ENCODE measurements at regions not wholly inside any gene's neighbourhood (a gene's known extent, or its start where the extent isn't known, plus 50 kb on each side); places are given as distances from the start of the nearest gene placed in this dataset.

DNA sequence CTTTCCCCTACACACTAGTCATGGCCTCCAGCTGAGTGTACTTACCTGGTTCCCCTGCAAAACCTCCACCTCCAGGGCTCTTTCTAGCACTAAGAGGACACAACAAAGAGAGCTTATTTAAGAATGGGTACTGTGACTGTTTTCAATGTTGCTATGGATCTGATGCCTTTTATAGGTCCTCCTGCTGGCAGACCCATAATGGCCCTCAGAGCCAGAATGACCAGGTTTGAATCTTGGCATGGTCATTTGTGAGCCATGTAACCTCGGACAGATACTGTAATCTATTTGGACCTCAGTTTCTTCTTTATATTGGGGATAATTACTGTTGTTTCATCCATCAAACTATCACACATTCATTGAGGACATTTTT is 137.6 kb upstream of the USP24 start:
- DNase-seq (ENCODE audit: low read depth in 1 of 2, low spot score in 1 of 2), result no peak
- Histone ChIP-seq H3K27ac (replicated peaks) (no peak overlapping the region), H3K27me3 (ENCODE audit: insufficient read depth, poor library complexity, severe bottlenecking) (no peaks in the 10 kb centered on the region), H3K4me3 (replicated peaks; ENCODE audit: insufficient read depth, low read length) (no peak overlapping the region)
- TF ChIP-seq, protein P1, sequence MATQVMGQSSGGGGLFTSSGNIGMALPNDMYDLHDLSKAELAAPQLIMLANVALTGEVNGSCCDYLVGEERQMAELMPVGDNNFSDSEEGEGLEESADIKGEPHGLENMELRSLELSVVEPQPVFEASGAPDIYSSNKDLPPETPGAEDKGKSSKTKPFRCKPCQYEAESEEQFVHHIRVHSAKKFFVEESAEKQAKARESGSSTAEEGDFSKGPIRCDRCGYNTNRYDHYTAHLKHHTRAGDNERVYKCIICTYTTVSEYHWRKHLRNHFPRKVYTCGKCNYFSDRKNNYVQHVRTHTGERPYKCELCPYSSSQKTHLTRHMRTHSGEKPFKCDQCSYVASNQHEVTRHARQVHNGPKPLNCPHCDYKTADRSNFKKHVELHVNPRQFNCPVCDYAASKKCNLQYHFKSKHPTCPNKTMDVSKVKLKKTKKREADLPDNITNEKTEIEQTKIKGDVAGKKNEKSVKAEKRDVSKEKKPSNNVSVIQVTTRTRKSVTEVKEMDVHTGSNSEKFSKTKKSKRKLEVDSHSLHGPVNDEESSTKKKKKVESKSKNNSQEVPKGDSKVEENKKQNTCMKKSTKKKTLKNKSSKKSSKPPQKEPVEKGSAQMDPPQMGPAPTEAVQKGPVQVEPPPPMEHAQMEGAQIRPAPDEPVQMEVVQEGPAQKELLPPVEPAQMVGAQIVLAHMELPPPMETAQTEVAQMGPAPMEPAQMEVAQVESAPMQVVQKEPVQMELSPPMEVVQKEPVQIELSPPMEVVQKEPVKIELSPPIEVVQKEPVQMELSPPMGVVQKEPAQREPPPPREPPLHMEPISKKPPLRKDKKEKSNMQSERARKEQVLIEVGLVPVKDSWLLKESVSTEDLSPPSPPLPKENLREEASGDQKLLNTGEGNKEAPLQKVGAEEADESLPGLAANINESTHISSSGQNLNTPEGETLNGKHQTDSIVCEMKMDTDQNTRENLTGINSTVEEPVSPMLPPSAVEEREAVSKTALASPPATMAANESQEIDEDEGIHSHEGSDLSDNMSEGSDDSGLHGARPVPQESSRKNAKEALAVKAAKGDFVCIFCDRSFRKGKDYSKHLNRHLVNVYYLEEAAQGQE (IDR thresholded peaks at IDR 0.05; ENCODE audit: insufficient replicate concordance, low read depth), result no peak
- TF ChIP-seq SPI1 (IDR thresholded peaks at IDR 0.05; ENCODE audit: borderline replicate concordance, low read depth), result no peak
- TF ChIP-seq GABPA (IDR thresholded peaks at IDR 0.05; ENCODE audit: low read depth), result no peak
- TF ChIP-seq, protein P2, sequence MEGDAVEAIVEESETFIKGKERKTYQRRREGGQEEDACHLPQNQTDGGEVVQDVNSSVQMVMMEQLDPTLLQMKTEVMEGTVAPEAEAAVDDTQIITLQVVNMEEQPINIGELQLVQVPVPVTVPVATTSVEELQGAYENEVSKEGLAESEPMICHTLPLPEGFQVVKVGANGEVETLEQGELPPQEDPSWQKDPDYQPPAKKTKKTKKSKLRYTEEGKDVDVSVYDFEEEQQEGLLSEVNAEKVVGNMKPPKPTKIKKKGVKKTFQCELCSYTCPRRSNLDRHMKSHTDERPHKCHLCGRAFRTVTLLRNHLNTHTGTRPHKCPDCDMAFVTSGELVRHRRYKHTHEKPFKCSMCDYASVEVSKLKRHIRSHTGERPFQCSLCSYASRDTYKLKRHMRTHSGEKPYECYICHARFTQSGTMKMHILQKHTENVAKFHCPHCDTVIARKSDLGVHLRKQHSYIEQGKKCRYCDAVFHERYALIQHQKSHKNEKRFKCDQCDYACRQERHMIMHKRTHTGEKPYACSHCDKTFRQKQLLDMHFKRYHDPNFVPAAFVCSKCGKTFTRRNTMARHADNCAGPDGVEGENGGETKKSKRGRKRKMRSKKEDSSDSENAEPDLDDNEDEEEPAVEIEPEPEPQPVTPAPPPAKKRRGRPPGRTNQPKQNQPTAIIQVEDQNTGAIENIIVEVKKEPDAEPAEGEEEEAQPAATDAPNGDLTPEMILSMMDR (IDR thresholded peaks at IDR 0.05; ENCODE audit: insufficient read depth, low read length), result no peak
- TF ChIP-seq POLR2AphosphoS5 (IDR thresholded peaks at IDR 0.05; ENCODE audit: low read depth), result no peak

DNA sequence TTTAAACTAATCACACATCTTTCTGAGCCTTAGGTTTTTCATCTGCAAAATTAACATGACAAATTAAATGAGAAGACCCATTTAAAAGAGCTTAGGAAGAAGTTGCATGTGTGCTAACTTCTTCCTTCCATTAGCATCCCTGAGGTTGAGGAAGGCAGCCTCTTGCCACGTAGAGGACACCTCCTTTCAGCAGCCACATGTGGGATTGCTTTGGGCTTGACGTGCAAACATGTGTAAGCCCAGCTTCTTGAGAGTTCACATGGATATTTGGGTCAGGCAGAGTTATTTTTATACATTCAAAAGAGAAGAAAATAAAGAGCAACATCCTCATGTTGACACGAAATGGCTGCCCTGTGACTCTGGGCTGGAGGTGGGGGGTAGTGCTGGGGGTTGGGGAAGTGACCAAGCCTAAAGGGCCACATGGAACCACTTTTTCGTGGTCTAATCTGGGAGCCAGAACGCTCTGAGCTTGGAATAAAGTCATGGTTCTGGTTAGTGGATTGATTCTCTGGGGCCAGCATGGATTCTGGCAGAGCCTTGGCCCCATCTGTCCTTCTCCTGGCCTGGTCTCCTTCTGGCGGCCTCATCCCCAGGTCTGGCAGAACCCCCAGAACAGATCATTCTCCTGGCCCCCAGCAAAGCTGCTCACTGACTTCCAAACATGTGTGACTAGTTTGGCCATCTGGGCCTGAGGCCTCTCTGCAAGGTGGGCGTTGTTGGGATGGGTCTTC is 137.1 kb upstream of the USP24 start:
- no peak overlapping the region for H3K4me3 ChIP-seq (replicated peaks; ENCODE audit: insufficient read depth, low read length)
- no peak overlapping the region for H3K27ac ChIP-seq (replicated peaks)
- DNase-seq (ENCODE audit: low read depth in 1 of 2, low spot score in 1 of 2), result no peak
- TF ChIP-seq GABPA (IDR thresholded peaks at IDR 0.05; ENCODE audit: low read depth) (no peak), POLR2AphosphoS5 (IDR thresholded peaks at IDR 0.05; ENCODE audit: low read depth) (no peak), SPI1 (IDR thresholded peaks at IDR 0.05; ENCODE audit: borderline replicate concordance, low read depth) (no peak)
- TF ChIP-seq, protein P1 (IDR thresholded peaks at IDR 0.05; ENCODE audit: insufficient replicate concordance, low read depth), result no peak
- TF ChIP-seq, protein P2 (IDR thresholded peaks at IDR 0.05; ENCODE audit: insufficient read depth, low read length), result no peak
- H3K27me3 ChIP-seq (ENCODE audit: insufficient read depth, poor library complexity, severe bottlenecking), result no peaks in the 10 kb centered on the region

DNA sequence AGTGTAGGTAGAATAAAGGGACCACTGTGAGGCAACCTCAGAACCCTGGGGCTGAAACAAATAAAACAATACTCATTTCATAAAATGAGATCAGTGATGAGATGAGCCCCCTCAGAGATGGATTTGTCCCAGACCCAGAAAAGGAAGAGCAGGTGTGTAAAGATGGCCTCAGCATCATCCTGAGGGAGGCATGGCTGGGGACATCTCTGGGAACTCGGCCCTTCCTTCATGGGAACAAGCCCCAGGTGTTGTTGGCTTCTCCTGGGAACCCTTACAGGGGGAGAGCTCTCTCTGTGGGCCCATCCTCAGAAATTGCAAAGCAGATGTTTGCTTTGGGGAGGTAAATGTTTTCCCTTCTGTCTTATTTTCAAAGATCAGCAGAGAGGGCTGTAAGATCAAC is 133.2 kb upstream of the USP24 start:
- H3K4me3 ChIP-seq (replicated peaks; ENCODE audit: insufficient read depth, low read length), result no peak overlapping the region
- DNase-seq (ENCODE audit: low read depth in 1 of 2, low spot score in 1 of 2), result no peak
- no peak overlapping the region for H3K27ac ChIP-seq (replicated peaks)
- H3K27me3 ChIP-seq (ENCODE audit: insufficient read depth, poor library complexity, severe bottlenecking), result no peaks in the 10 kb centered on the region
- TF ChIP-seq POLR2AphosphoS5 (IDR thresholded peaks at IDR 0.05; ENCODE audit: low read depth) (no peak), GABPA (IDR thresholded peaks at IDR 0.05; ENCODE audit: low read depth) (no peak), SPI1 (IDR thresholded peaks at IDR 0.05; ENCODE audit: borderline replicate concordance, low read depth) (no peak)
- TF ChIP-seq, protein P1 (IDR thresholded peaks at IDR 0.05; ENCODE audit: insufficient replicate concordance, low read depth), result no peak
- TF ChIP-seq, protein P2 (IDR thresholded peaks at IDR 0.05; ENCODE audit: insufficient read depth, low read length), result no peak
